ENCODE measurements at regions not wholly inside any gene's neighbourhood (a gene's known extent, or its start where the extent isn't known, plus 50 kb on each side); places are given as distances from the start of the nearest gene placed in this dataset.

DNA sequence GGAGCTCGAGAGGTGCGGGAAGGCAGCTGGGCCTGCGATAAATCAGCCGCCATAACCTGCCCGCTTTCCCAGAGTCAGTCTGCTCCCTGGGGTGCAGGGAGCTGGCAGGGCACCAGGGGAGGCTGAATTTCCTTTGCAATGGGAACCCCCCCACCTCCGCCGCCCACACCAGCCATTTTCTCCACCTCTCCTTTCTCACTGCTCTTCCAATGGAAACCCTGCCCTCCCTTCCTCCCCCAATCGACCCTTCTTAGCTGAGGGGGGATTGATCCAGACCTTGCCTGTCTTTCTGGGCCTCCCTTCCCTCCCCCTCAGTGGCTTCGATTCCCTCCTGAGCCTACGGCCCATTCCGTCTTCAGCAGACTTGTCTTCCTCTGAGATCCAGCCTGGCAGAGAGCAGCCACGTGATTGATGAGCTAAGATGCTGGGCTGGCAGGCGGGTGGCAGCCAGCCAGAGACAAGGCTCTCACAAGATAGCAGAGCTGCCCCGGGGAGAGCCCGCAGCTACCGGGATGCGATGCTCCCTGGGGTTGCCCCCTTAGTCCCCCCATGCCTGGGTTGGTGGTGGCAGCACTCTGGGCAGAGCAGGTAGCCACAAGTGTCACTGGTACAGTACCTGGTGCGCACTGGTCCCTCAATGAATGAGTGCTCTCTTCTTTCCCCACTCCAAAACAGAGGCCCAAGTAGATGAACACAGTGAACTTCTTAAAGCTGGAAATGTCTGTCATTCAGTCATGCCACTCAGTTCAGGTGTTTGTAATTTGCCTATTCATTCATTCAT is 53.7 kb upstream of the FABP6 start:
- peak; percentile 65 for DNase-seq (ENCODE audit: low read depth)

DNA sequence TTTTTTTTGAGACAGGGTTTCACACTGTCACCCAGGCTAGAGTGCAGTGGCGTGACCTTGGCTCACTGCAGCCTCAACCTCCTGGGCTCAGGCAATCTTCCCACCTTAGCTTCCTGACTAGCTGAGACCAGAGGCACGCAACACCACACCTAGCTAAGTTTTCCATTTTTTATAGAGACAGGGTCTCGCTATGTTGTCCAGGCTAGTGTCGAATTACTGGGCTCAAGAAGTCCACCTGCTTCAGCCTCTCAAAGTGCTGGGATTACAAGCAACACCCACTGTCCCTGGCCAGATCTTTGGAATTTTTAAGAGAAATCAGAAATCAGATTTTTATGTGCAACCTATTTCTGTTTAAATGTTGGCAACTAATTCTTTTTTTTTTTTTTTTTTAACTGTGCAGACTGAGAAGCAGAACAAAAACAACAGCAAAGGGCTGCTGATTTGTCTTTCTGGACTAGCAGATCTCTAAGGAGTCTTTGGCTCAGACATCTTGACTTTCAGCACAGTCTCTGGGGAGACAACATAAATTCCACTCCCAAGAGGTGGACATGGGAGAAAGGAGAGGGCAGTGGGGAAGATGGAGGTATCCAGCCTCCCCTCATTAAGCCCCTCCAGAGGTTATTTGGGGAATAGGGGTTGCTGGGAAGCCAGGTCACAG is 54.4 kb upstream of the FABP6 start:
- no peak for DNase-seq (ENCODE audit: low read depth)

GRCh38 chr5:160174290-160174689 is 55.0 kb upstream of the FABP6 start:
- DNase-seq (ENCODE audit: low read depth) = no peak

GRCh38 chr5:160171666-160172065 is 52.4 kb upstream of the PWWP2A start:
- no peak for DNase-seq (ENCODE audit: low read depth)

DNA sequence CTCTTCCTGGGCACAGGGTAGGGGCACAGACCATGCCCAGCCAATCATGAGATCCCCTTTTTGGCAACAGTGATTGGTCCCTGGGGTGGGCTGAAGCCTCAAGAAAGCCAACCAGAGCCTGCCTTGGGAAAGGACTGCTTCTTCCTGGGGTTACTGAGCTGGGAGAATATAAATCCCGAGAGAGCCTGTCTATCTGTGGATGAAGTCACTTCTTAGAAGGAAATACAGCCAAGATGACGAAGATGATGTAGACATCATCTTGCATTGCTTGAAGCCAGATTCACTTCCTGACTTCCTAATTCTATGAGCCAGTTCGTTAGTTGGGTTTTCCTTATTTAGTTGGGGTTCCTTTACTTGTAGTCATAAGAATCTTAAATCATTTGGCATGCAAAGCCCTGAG is 50.1 kb upstream of the PWWP2A start:
- peak; percentile 95 for DNase-seq (ENCODE audit: low read depth)
